Fibroblast of upper back skin (primary cell): ENCODE measurements at regions not wholly inside any gene's neighbourhood (a gene's known extent, or its start where the extent isn't known, plus 50 kb on each side); places are given as distances from the start of the nearest gene placed in this dataset.

Experiments
- DNase-seq: peaks from one replicate; pipeline ENCODE4 v3.0.0-alpha.2; 2013

DNA sequence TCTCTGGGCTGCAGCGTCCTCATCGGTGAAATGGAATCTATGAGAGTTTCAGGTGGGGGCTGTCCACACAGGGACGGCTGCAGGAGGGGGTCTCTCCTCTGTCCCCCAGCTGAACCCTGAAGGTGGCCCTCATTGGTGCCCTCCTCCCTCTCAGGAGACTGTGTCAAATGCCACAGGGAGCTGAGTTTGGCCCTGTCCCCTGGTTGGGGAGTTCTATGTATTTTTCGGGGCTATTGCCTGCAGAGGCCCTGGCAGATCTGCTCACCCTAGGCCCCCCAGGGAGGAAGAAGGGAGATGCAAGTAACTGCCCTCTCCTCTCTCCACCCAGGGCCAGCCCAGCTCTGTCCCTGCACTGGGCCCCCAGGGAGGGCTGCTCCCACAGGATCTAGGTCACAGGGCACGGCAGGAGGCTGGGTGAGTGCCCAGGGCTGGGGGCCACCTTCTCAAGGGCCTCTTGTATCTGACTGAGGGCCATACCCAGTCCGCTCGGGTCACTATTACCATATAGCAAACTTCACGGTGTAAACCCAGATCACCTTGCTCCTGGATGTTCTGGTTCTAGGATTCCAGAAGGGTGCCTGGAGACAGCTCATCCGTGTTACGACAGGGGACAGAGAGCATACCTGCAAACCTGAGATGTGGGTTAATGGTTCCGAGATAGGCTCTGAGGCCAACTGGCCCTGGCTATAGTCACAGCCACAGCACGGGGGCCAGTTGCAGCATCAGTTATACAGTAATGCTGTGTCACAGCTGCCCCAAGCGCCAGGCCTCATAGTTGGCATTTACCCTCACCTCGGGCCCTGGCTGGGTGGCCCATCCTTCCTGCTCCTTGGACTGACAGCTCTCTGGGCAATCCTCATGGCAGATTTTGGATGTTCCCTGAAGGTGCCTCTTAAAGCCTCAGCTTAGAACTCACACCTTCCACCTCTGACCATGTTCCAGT is 102.4 kb upstream of the PRR23E start:
- DNase-seq: no peak

DNA sequence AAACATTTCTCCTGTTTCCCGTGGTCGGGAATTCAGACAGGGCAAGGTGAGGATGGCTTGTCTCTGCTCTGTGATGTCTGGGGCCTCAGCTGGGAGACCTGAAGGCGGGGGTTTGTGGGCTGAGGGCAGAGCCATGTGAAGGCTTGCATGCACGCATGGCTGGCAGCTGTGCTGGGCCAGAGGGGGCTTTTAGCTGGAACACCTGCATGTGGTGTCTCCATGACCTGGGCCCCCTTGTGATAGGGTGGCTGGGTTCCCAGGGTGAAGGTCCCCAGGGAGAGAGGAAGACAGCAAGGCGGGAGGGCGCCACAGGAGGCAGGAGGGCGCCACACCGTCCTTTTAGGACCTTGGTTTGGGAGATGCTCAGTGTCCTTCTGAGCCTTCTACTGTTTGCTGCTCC is 101.6 kb upstream of the PRR23E start:
- no peak for DNase-seq

DNA sequence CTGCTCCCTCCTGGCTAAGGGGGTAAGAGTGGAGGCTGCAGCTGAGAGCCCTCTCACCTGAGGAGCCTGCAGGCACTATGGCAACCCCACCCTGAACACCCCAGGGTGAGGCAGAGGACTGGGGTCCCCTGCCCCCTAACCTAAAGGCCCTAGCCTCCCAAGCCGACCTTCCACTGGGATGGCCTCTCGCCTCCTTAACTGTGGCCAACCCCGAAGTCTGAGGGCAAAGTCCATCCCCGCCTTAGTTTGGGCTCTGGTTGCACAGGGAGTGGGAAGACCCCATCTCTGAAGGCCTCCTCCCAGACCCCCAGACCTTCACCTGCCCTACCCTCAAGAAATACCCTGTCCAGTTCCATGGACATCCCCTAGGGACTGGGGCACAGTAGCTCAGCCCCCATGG is 100.6 kb upstream of the PRR23E start:
- DNase-seq: no peak

DNA sequence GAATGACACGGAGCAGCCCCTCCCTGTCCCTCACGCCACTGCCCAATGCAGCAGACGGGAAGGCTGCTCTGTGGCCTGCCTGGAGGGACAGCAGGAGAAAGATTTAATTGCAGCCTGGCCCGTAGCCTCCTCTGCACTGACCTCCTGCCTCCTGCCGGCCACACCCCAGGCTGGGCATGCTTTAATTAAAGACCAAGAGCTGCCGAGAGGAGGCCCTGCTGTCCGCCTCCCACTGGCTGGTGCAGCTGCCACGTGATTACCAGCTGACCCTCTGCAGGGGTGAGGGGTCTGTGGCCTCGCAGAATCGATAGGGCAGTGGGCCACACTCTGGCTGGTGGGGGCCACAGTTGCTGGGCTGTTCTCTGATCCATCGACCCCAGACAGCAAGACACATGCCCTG is 100.2 kb upstream of the PRR23E start:
- DNase-seq: no peak

DNA sequence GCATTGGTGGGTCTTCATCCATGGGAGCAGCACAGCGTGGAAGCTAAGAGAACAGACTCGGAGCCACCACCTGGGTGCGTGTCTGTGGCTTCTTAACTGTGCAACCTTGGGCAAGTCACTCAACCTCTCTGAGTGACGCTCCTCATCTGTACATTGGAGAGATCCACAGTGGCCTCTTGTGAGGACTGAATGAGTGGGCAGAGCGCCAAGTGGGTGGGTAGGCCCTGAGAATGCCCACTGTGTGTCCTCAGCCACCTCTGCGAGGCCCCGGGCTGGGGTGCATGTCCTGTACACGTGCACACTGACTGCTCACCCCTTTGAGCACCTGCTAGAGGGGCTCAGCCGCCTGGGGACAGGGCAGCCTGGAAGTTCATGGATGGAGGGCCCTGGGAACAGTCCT is 99.6 kb upstream of the PRR23E start:
- DNase-seq: no peak

DNA sequence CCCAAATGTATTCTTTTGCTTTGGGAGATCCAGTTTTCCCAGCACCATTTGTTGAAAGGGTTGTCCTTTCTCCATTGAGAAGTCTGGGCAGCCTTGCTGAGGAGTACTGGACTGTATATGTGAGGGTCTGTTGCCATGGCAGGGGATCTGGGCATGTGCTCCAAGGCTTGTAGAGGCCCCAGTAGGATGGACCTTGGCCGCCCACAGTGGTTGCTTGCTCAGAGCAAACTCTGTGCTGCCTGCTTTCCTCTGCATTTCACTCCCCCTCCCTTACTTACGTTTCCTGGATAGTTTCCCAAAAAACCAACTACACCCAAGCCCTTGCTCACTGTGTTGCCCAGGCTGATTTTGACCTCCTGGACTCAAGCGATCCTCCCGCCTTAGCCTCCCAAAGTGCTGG is 97.2 kb upstream of the PRR23E start:
- DNase-seq: no peak

DNA sequence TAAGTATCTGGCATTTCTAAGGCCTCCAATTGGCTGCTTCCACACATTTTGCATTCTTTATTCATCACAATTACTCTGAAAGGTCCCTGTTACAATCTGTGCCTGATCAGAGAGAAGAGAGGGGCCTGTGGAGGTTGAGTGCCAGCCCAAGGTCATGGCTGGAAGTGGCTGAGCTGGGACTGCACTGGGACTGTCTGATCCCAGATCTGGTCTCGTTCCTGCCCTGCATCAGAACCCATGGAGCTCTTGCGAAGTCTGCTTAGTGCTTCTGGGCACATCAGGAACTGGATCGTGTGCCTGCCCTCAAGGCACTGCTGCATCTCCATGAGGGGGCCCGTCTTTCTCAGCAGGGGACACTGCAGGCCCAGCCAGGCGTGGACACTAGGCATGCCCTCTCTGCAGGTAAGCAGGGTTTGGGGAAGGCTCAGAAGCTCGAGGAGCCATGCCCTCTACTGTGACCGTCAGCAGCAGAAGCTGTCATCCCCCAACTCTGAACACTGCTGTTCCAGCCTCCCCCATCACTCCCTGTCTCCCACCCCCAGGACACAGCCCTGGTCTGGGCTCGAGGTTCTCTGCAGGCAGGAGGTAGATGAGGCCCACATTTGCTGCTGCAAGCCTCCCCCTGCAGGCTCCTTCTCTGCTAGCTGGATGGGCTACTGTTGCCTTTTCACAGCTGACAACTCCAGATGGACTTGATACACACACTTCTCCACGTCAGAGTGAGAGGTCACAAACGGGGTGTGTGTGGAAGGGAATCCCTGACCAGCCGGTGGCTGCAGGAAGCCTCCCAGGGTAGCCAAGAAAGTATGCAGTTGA is 96.5 kb upstream of the PRR23E start:
- DNase-seq: no peak

DNA sequence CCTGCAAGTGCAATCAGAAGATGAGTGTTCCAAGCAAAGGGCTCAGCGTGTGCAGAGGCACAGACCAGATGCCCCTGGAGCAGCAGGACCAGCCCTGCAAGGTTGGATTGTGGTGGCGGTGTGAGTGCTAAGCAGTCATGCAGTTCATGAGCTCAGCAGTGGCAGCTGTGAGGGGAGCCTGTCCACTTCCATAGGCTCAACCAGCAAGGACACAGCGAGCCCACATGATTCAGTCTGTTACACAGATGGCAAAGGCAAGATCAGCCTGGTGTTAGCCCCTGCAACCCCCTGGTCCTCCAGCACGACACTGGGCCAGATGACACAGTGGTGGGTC is 95.9 kb upstream of the PRR23E start:
- no peak for DNase-seq

DNA sequence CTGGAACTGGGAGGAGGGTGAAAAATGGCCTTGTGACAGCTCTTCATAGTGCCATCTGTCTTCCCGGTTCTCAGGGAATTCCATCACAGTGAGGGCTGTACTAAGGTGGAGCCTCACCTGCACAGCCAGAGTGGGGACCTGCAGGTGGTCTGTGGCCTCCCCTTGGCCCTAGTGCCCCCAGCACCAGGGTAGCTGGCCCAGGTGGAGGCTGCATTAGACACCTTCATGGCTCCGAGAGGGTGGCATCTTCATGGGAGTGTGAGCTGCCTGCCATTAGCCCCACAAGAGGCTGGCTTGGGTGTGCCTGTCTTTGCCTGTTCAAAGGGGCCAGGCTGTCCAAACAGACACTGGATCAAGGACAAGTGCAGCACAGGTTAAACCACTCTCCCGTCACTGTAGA is 95.5 kb upstream of the PRR23E start:
- DNase-seq: no peak

DNA sequence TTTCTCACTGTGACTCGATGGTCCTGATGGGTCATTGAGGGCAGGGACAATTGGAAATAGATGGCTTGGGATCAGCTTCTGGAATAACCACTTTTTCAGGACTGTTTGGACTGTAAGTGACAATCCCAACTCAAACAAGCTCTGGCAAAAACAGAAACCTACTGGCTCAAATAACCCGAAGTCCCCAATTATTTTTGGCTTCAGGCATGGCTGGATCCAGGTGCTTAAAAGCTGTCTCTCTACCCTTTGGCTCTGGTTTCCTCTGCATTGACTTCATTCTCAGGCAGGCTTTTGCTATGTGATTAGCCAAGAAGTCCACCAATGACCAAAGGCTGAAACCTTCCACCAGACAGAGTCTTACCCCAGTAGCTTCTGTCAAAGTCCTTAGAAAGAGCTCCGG is 92.9 kb upstream of the PRR23E start:
- DNase-seq: no peak

DNA sequence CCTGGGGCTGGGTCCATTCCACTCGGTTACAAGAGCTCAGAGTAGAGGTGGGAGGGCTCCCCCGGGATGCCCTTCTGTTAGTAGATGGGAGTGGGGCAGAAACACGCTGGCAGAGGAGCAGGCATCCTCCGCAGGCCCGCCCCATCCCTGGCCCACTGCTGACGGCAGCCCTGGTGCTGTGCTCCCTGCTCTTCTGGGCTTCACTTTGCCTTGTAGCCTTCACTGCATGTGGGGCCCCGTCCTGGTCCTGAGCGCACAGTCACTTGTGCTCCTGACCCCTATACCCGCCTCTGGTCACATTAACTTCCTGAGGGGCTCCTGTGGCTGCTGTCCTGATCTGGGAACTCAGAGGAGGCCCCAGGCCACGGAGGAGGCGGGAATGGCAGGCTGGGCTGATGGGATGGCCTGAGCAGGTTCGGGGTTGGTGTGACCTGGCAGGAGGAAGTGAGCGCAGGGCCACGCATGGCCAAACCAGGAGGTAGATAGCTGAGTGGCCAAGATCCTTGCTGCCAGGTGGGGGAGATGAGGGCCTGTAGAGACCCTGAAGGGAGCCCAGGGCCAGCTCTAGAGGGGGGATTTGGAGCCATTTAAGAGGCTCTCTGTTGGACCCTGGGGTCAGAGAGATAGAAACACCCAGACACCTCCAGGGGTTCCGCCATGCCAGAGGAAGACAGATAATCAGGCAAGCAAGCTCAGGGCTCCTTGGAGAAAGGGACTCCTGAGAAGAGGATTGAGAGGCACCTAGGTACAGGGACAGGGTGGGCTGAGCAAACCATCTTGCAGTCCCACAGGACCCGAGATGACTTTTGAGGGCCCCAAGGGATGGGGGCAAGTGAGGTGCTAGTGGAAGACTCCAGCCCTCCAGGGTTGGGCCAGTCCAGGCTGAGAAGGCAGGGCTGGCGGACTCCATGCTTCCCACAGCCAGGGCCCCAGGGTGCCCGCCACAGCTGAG is 92.2 kb upstream of the PRR23E start:
- no peak for DNase-seq

DNA sequence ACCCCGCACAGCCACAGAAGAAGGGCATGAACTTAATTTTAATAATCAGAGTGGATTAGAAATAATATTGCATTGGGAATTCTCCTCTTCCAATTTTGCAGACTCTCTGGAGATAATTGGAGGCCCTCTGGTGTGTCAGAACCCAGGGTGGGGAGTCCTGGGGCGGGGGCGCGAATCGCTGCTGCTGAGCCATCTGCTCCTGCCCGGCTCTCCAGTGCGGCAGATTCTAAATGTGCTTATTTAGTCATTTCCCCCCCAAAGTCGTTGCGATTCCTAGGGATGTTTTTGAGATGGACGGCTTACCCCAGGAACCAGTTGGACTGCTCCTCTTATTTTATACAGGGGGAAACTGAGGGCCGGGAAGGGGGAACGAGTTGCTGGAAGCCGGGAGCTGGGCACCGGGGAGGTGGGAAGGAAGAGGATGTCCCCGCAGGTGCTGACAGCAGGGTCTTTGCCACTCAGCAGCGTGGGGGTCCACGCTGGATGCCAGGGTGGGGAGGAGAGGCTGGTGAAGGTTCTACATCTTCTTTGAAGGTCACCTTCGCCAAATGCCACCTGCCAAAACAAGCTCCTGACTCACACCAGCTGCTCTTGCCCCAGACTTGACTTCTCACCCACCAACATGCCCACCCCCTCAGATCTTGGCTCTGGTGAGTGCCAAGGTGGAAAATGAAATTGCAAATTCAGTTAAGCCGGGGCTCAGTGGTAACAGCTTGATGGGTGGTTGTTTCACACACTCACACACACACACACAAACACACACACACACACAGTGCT is 91.3 kb upstream of the PRR23E start:
- DNase-seq: no peak

DNA sequence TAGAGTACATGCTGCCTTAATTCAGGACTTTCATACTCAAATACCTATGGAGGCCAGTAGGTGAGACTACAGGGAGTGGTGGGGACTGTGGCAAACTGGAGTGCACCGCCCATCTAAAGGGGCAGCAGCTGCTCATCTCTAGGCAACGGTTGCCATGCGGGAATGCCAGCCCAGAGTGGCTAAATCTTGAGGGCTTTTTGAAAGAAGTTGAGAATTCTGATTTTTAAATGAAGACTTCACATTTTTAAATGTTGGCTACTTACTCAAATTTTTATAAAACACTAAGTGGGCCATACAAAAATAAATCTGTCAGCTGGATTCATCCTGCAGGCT is 90.8 kb upstream of the PRR23E start:
- no peak for DNase-seq

DNA sequence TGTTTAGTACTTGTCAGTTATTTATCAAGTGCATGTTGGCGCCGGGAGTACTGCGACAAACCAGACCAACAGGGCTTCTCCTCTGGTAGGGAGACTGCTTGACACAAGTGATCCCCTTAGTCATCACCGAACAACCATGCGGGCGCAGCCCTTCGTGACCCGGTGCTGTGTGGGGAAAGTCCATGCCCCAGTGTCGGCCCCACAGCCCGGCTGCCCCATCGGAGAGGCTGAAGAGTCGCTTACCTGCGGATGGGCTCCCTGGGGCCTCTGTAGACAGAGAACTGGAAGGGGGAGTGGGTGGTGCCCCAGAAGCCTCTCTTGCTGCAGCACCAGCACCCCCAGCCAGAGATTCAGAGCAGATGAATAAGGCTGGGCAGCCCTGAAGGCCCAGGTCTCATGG is 90.3 kb upstream of the PRR23E start:
- no peak for DNase-seq

DNA sequence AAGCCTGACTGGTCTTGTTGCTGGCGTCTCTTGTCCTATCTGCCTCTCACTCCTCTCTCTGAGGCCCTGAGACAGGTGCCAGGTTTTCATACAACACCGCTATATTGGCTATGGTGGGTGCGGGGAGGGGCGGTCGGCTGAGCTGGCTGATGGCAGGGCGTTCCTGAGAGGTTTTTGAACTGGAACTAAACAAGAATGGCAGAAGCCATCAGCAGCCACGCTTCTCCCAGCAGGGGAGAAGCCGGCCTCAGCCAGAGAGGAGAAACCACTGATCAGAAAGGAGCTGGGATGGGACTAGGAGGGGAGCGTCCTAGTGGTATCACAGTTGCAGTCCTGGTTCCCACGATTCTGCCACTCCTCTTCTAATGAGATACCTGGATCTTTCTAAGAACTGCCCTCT is 89.9 kb upstream of the PRR23E start:
- no peak for DNase-seq

DNA sequence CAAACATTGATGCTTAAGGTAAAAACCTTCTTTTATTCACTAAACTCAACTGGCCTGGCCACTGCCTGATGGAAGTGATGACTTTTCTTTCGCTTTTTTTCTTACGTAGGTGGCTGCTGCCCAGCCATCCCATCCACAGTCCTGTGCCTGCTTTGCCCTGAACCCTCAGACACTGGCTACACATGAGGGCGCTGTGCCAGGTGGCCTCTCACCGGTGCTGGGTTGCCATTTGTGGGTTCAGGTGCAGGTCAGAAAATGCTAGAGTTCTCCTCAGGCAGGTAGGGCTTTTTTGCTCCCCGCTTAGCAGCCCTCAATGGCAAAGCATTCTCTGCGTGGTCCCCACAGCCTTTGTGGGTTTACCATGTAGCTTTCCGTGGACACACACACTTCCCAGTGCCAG is 88.3 kb upstream of the PRR23E start:
- no peak for DNase-seq

DNA sequence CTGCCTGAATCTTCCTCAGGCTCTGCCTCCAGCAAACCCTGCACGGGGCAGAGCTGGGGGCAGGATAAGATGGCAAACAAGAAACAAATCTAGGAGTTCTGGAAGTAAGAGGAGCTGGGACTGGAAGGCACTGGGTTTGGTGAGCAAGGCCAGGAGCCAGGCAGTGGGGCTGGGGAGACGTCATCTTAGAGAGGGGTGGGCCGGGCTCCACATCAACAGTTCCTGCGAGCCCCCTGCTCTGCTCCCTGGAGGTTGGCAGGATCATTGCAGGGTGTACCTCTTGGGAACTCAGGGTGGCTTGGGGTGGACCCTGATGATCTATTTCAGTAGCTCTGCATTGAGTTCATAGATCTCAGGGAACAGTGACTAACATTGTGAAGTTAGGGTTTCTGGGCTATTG is 87.3 kb upstream of the PRR23E start:
- DNase-seq: no peak

DNA sequence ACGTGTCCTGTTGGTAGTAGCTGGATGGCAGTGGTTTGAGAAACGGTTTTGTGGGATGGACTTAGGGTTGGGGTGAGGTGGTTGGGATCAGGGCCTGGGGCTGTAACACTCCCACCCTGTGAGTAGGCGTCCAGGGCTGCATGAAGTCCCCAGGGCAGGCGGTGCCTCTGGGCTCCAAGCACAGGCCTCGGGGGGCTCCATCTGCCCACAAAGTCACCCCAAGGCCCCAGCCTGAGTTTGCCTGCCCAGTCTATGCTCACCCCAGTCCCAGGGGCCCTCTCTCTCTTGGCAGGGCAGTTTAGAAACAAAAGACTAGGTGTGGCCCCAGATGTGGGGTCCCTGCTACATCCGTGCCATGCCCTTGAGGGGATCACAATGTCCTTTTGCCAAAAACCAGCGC is 86.9 kb upstream of the PRR23E start:
- DNase-seq: no peak

DNA sequence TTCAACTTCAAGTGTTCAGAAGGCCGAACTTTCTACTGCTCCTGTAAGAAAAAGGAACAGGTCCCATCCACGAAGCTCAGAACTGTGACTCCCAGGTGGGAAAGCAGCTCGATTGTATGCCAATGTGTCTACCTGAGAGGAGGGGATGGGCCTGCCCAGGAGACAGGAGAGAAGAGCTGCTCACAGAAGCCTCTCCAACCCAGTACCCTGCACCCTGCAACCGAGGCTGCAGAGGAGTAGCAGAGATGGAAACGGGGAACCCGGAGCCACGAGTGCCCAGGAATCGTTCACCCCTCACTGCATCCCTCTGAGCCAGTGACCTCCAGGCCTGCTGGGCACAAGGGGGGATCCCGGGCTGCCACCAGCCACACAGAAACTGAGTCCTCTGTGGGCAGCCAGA is 86.5 kb upstream of the PRR23E start:
- DNase-seq: no peak

DNA sequence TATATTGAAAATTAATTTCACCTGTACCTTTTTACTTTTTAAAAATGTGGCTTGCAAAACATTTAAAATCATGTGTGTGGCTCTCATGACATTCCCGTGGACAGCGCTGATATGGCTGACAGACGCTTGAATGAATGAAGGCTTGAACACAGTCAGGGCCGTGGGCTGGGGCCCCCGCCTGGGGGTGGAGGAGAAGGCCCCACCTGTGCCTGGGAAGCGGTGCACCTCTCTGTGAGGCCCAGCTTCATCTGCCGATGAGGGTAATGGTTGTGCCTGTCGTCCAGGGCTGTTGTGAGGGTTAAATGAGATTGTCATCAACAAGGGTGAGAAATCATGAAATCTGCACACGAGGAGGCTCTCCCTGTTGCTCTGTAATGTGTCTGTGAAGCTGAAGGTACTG is 85.9 kb upstream of the PRR23E start:
- no peak for DNase-seq

DNA sequence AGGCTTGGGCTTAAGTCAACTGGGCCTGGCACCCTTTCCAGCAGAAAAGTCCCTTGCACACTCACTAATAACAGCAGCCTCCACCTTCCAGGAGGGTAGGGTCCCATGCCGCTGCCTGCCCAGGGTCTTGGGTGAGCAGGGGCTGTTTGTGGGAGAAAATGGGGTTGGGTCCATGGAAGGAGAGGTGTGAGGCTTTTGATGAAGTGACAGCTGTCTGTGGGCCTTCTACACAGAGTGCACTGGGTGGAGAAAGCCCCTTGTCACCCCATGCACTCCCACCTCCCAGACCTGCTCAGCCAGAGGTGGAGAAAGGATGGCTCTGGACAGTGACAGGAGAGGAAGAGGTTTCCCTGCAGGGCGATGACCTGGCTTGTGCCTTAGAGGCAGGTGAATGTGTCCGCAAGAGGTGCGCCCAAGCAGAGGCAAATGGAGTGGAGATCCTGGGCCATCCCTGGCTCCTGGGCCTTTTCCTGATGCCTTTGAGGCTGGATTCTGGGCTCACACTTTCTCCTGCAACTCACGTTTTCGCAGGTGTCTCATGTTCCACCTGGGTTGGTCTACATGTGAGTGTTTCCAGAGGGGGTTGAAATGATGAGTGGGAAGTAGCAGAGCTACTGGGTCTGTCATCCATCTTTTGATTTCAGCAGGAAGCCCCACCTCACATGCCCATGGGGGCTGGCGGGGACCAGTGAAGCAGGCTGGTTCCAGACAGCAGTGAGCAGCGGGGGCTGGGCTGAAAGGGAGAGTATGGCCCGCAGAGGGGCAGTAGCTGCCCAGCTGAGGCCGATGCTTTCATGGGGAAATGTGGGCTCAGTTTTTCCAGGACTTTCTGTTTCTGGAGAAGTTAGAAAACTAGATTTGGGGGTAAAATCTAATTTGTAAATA is 85.2 kb upstream of the PRR23E start:
- DNase-seq: no peak

DNA sequence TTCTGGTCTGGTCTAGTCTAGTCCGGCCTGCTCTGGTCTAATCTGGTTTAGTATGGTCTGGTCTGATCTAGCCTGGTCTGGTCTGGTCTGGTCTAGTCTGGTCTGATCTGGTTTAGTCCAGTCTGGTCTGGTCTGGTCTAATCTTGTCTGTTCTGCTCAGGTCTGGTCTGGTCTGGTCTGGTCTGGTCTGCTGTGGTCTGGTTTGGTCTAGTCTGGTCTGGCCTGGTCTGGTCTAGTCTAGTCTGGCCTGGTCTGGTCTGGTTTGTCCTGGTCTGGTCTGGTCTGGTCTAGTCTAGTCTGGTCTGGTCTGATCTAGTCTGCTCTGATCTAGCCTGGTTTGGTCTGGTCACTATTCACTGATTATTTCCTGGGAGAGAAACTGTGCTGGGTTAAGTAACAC is 84.1 kb upstream of the PRR23E start:
- DNase-seq: no peak
